Adrenal gland (tissue), 9 donors: ENCODE measurements at regions not wholly inside any gene's neighbourhood (a gene's known extent, or its start where the extent isn't known, plus 50 kb on each side); places are given as distances from the start of the nearest gene placed in this dataset.
"Not testable (repeated sequence)": the region's sequence is repeated elsewhere in the genome, so short reads cannot be mapped to it uniquely, and the experiment has no call there.

Experiments
- DNase-seq, 7 donors: peaks; one replicate each; pipeline ENCODE4 v3.0.0-alpha.2; 2019 to 2020
- H3K27ac ChIP-seq, 5 donors: fragments of 200-600 bp; sonication (generic) in 4 of 5; 1 replicate in 3 of 5; 2 replicates in 2 of 5; pipeline versions ENCODE4 v1.5.1 to v1.8.0; 2016 to 2020; ENCODE audit warnings: mild to moderate bottlenecking in 1 of 5
- H3K27me3 ChIP-seq: fragments of 200-600 bp; 2 replicates; pipeline ENCODE4 v1.8.0; 2021
- H3K36me3 ChIP-seq, 2 donors: fragments of 200-600 bp; replicated peaks in 1 of 2; 1 replicate in 1 of 2; 2 replicates in 1 of 2; pipeline versions ENCODE4 v1.5.1 to v1.8.0; 2018 to 2022
- H3K4me1 ChIP-seq, 2 donors: fragments of 200-600 bp; replicated peaks in 1 of 2; 1 replicate in 1 of 2; 2 replicates in 1 of 2; pipeline versions ENCODE4 v1.5.1 to v1.8.0; 2018 to 2021
- H3K4me3 ChIP-seq, 4 donors: fragments of 200-600 bp; sonication (generic) in 3 of 4; one replicate each; pipeline ENCODE4 v1.5.1; 2016 to 2018
- H3K9me3 ChIP-seq, 3 donors: fragments of 200-600 bp; sonication (generic) in 1 of 3; replicated peaks in 1 of 3; 1 replicate in 2 of 3; 2 replicates in 1 of 3; pipeline versions ENCODE4 v1.5.1 to v1.8.0; 2016 to 2021
- CTCF ChIP-seq, 6 experiments: fragments of 450-650 bp in 4 of 6; fragments of 200-600 bp in 2 of 6; sonication (generic) in 1 of 6; IDR thresholded peaks; 1 replicate in 5 of 6; 2 replicates in 1 of 6; pipeline versions ENCODE4 v1.5.1 to v1.8.0; 2016 to 2021; ENCODE audit warnings: antibody characterized with exemption in 6 of 6, mild to moderate bottlenecking in 2 of 6, moderate library complexity in 1 of 6
- POLR2A ChIP-seq, 2 donors: fragments of 450-650 bp; IDR thresholded peaks; one replicate each; pipeline ENCODE4 v1.6.1; 2017; ENCODE audit warnings: antibody characterized with exemption in 2 of 2, mild to moderate bottlenecking in 2 of 2, moderate library complexity in 1 of 2
- WGBS, 4 donors: extraction: QIAGEN DNeasy Blood & Tissue Kit in 2 of 4; methylation state at CpG; one replicate each; pipeline versions ENCODE4 v1.1.5 to v1.1.7; 2013 to 2017; 5-methylcytosine and 5-hydroxymethylcytosine counted together
- intact Hi-C, 2 donors: fragments of 100-400 bp; cut with DNase I; formaldehyde crosslinking; loops; one replicate each; pipeline versions ENCODE4 v1.14.1 to v1.15.0; 2022 to 2023
- donor health status: healthy with polysubstance abuse.
- donor health status: Bipolar disorder and iron deficiency.
- donor health status: DM: yes; HTN: yes; CAD: no.
- donor health status: DM: no; HTN: no; CAD: no.
- donor health status: DM: no; HTN: no; CAD: no.

- H3K27ac ChIP-seq: no peak overlapping the region
- no peak for DNase-seq
- no peaks in the 10 kb centered on the region for H3K9me3 ChIP-seq
- WGBS, 4 donors: 20 to 28% (median 23%) methylated on average over 4 of the region's 4 CpGs
- intact Hi-C loops: no loop called here
- no peaks in the 10 kb centered on the region for H3K36me3 ChIP-seq
- no peaks in the 10 kb centered on the region for H3K4me1 ChIP-seq
- TF ChIP-seq POLR2A (IDR thresholded peaks at IDR 0.05) (no peak), CTCF (IDR thresholded peaks at IDR 0.05) (no peak)
- no peak overlapping the region for H3K4me3 ChIP-seq
- peaks cover 4% of the 10 kb centered on the region for H3K27me3 ChIP-seq
Measured at GRCh38 chr12:129984106-129984505, 80.3 kb upstream of the TMEM132D start.

- H3K4me3 ChIP-seq: no peak overlapping the region
- no peaks in the 10 kb centered on the region for H3K27me3 ChIP-seq
- 14 to 32% (median 20%) methylated on average over 3 to 5 of the region's 5 CpGs for WGBS, 4 donors
- TF ChIP-seq CTCF (IDR thresholded peaks at IDR 0.05) (no peak), POLR2A (IDR thresholded peaks at IDR 0.05) (no peak)
- H3K36me3 ChIP-seq: no peaks in the 10 kb centered on the region
- DNase-seq: no peak
- intact Hi-C loops: no loop called here
- no peaks in the 10 kb centered on the region for H3K9me3 ChIP-seq
- H3K27ac ChIP-seq: no peak overlapping the region
- H3K4me1 ChIP-seq: no peaks in the 10 kb centered on the region
Measured at GRCh38 chr12:129987841-129988240, 84.0 kb upstream of the TMEM132D start.

- H3K36me3 ChIP-seq: no peaks in the 10 kb centered on the region
- no peak overlapping the region for H3K27ac ChIP-seq
- no peak for DNase-seq
- no peaks in the 10 kb centered on the region for H3K4me1 ChIP-seq
- H3K4me3 ChIP-seq: no peak overlapping the region
- H3K27me3 ChIP-seq: no peaks in the 10 kb centered on the region
- no peak for TF ChIP-seq POLR2A (IDR thresholded peaks at IDR 0.05)
- WGBS, 4 donors: 78 to 83% (median 81%) methylated on average over 8 of the region's 8 CpGs
- intact Hi-C loops: no loop called here
- H3K9me3 ChIP-seq: no peaks in the 10 kb centered on the region
Measured at GRCh38 chr12:129994634-129995033, 90.8 kb upstream of the TMEM132D start.

GRCh38 chr12:129997239-129997638 is 93.4 kb upstream of the TMEM132D start:
- Histone ChIP-seq H3K27ac (no peak overlapping the region), H3K36me3 (no peaks in the 10 kb centered on the region), H3K4me1 (no peaks in the 10 kb centered on the region), H3K4me3 (no peak overlapping the region), H3K27me3 (no peaks in the 10 kb centered on the region), H3K9me3 (no peaks in the 10 kb centered on the region)
- intact Hi-C loops: no loop called here
- TF ChIP-seq POLR2A (IDR thresholded peaks at IDR 0.05) (no peak), CTCF (IDR thresholded peaks at IDR 0.05) (no peak)
- 29 to 46% (median 34%) methylated on average over 5 of the region's 5 CpGs for WGBS, 4 donors
- no peak for DNase-seq

- H3K9me3 ChIP-seq, intact Hi-C loops, H3K4me1 ChIP-seq, H3K36me3 ChIP-seq, H3K4me3 ChIP-seq, H3K27me3 ChIP-seq, DNase-seq, H3K27ac ChIP-seq: not testable (repeated sequence)
- WGBS, 4 donors: 76 to 88% (median 82%) methylated on average over 4 of the region's 4 CpGs
Measured at GRCh38 chr12:130004310-130004877, 100.6 kb upstream of the TMEM132D start.
